Trophoblast cell (in vitro differentiated cells and primary cell): ENCODE measurements at regions not wholly inside any gene's neighbourhood (a gene's known extent, or its start where the extent isn't known, plus 50 kb on each side); places are given as distances from the start of the nearest gene placed in this dataset.

Experiments
- DNase-seq, 2 donors: peaks; one replicate each; pipeline ENCODE4 v3.0.0-alpha.2; 2016
- H2AFZ ChIP-seq: 2 replicates; pipeline ENCODE4 v1.6.1; 2013; ENCODE audit warnings: low read length, moderate library complexity, mild to moderate bottlenecking; ENCODE audit not compliant: insufficient read depth, poor library complexity
- H2AK5ac ChIP-seq: 2 replicates; pipeline ENCODE4 v1.6.1; 2013; ENCODE audit warnings: mild to moderate bottlenecking, low read length
- H2BK120ac ChIP-seq: 2 replicates; pipeline ENCODE4 v1.6.1; 2013; ENCODE audit warnings: low read length, mild to moderate bottlenecking, moderate library complexity; ENCODE audit not compliant: insufficient read depth, poor library complexity
- H2BK12ac ChIP-seq: 2 replicates; pipeline ENCODE4 v1.6.1; 2013; ENCODE audit warnings: mild to moderate bottlenecking, low read length, moderate library complexity
- H2BK5ac ChIP-seq: 2 replicates; pipeline ENCODE4 v1.6.1; 2013; ENCODE audit warnings: low read length, low read depth, moderate library complexity, mild to moderate bottlenecking; ENCODE audit not compliant: poor library complexity
- H3K14ac ChIP-seq: 2 replicates; pipeline ENCODE4 v1.6.1; 2013; ENCODE audit warnings: mild to moderate bottlenecking, low read length
- H3K18ac ChIP-seq: 2 replicates; pipeline ENCODE4 v1.6.1; 2013; ENCODE audit warnings: mild to moderate bottlenecking, low read length
- H3K23ac ChIP-seq: 2 replicates; pipeline ENCODE4 v1.6.1; 2013; ENCODE audit warnings: low read length
- H3K27ac ChIP-seq: 2 replicates; pipeline ENCODE4 v1.5.1; 2013; ENCODE audit warnings: low read depth, mild to moderate bottlenecking, inconsistent platforms, low read length, moderate library complexity
- H3K27me3 ChIP-seq: 2 replicates; pipeline ENCODE4 v1.6.1; 2013; ENCODE audit warnings: inconsistent platforms, mild to moderate bottlenecking, low read length, moderate library complexity; ENCODE audit not compliant: insufficient read depth
- H3K36me3 ChIP-seq, 2 experiments: 1 replicate in 1 of 2; 2 replicates in 1 of 2; pipeline ENCODE4 v1.6.1; 2013; ENCODE audit warnings: low read length in 2 of 2, mild to moderate bottlenecking in 2 of 2, moderate library complexity in 1 of 2; ENCODE audit not compliant: insufficient read depth in 2 of 2, control insufficient read depth in 1 of 2
- H3K4ac ChIP-seq: 2 replicates; pipeline ENCODE4 v1.6.1; 2013; ENCODE audit warnings: low read depth, mild to moderate bottlenecking, low read length, moderate library complexity
- H3K4me1 ChIP-seq, 2 experiments: 1 replicate in 1 of 2; 2 replicates in 1 of 2; pipeline ENCODE4 v1.6.1; 2013; ENCODE audit warnings: low read length in 2 of 2, mild to moderate bottlenecking in 2 of 2, moderate library complexity in 1 of 2; ENCODE audit not compliant: insufficient read depth in 2 of 2, control insufficient read depth in 1 of 2
- H3K4me2 ChIP-seq: 2 replicates; pipeline ENCODE4 v1.6.1; 2013; ENCODE audit warnings: inconsistent platforms, mild to moderate bottlenecking, low read length, moderate library complexity
- H3K4me3 ChIP-seq: 2 replicates; pipeline ENCODE4 v1.5.1; 2013; ENCODE audit warnings: mild to moderate bottlenecking, low read depth, low read length, inconsistent platforms
- H3K79me1 ChIP-seq: one replicate; pipeline ENCODE4 v1.6.1; 2013; ENCODE audit warnings: low read length
- H3K79me2 ChIP-seq: 2 replicates; pipeline ENCODE4 v1.6.1; 2013; ENCODE audit warnings: low read length, mild to moderate bottlenecking; ENCODE audit not compliant: control insufficient read depth, insufficient read depth, poor library complexity
- H3K9ac ChIP-seq: 2 replicates; pipeline ENCODE4 v1.6.1; 2013; ENCODE audit warnings: mild to moderate bottlenecking, low read length
- H3K9me3 ChIP-seq: 2 replicates; pipeline ENCODE4 v1.6.1; 2013; ENCODE audit warnings: low read depth, mild to moderate bottlenecking, control low read depth, inconsistent platforms, low read length; ENCODE audit not compliant: insufficient read depth
- H4K12ac ChIP-seq: 2 replicates; pipeline ENCODE4 v1.6.1; 2013; ENCODE audit warnings: low read depth, mild to moderate bottlenecking, low read length, moderate library complexity
- H4K8ac ChIP-seq: 2 replicates; pipeline ENCODE4 v1.6.1; 2013; ENCODE audit warnings: low read depth, mild to moderate bottlenecking, low read length, moderate library complexity
- H4K91ac ChIP-seq: one replicate; pipeline ENCODE4 v1.6.1; 2013; ENCODE audit warnings: low read depth, mild to moderate bottlenecking, low read length, moderate library complexity
- WGBS: extraction: QIAGEN DNeasy Blood & Tissue Kit; methylation state at CpG from one replicate; pipeline ENCODE4 v1.1.7; 2013; ENCODE audit warnings: missing lambda C conversion rate; ENCODE audit not compliant: insufficient read length, insufficient coverage; ENCODE audit errors: extremely low coverage; 5-methylcytosine and 5-hydroxymethylcytosine counted together

DNA sequence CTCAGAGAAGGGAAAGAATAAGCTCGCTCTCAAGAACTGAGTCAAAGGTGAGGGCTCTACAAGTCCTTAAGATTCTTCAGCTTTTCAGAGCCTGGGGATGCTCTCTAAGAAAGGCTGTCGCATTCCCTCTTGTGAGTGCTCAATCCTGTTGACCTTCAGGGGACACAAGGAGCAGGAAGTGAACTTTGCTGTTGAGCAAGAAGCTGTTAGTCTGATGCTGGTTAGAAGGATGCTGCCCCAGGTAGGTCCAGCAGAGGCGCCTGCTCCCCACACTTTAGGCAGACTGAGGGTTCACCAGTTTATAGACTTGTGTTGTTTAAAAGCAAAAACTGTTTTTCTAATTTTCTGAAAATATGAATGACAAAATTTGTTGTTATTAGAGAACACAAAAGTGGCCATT is 125.4 kb upstream of the SPOCK3 start:
- Histone ChIP-seq H2BK12ac (no peak overlapping the region), H4K91ac (no peak overlapping the region)

DNA sequence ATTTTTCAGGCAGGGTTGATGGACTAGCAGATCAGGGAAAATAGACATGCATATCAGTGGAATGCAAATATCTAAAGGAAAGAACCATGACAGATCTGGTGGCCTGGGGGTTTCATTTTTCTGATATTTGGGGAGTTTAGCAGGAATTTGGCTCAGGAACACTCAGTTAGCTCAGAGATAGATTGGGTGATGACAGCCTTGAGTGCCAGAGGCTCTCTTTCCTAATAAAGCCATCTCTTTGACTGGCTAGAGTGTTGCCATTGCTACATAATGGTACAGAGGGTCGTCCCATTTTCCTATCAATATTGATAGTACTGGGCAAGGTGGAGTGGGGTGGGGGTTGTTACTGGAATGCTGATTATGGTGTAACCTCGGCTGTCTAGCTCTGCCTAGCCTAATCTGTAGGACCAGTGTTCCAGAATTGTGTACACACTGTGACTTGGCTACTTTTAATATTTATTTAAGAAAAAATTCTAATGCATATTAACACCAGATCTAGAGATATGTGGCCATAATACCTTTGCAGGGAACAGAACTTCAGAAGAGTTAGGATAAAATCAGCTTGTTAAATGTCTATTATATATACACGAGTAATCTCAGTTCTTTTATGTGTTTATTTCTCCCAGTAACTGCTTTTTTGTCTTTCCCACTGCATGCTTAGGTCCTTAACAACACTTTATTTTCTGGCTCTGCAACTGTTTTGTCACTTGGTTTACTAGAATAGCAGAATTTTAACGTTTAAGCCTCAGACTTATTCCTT is 145.0 kb upstream of the SPOCK3 start:
- WGBS = no CpG with 5 or more reads among the region's 4 CpGs
- no peak overlapping the region for H2BK120ac ChIP-seq

More for the DNA sequence above, 125.4 kb upstream of the SPOCK3 start:
- Histone ChIP-seq H3K9me3 (no peaks in the 10 kb centered on the region), H4K12ac (no peak overlapping the region), H3K23ac (no peak overlapping the region), H3K4me3 (no peak overlapping the region), H3K4me2 (no peak overlapping the region), H3K4me1 (no peaks in the 10 kb centered on the region), H3K14ac (no peak overlapping the region), H3K18ac (no peak overlapping the region), H3K27me3 (no peaks in the 10 kb centered on the region), H2AK5ac (no peak overlapping the region), H3K36me3 (no peaks in the 10 kb centered on the region), H4K8ac (no peak overlapping the region), H3K27ac (no peak overlapping the region), H3K79me2 (no peaks in the 10 kb centered on the region), H2BK120ac (no peak overlapping the region), H3K79me1 (no peaks in the 10 kb centered on the region), H3K9ac (no peak overlapping the region), H2BK5ac (no peak overlapping the region), H2AFZ (no peak overlapping the region), H3K4ac (no peak overlapping the region)
- no CpG with 5 or more reads among the region's 3 CpGs for WGBS
- DNase-seq = no peak

DNA sequence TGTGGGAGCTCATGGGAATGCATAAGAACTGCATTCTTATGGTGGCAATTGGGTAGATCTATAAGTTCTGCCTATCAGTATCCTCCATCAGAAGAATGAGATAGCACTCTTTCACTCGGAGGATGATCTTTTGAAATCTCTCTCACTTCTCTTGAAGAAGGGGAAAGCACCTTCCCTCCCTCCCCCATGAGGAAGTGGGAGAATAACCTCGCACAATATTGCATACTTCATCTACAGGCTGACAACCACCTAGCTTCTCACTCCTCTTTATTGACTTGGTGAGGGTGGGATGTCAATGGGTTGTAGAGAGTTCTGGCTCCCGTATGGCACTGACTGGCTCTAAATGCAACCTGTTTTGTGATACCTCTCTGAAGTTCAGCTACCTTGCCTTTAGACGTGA is 146.7 kb upstream of the SPOCK3 start:
- Histone ChIP-seq H3K4ac (no peak overlapping the region), H3K27ac (no peak overlapping the region), H2AK5ac (no peak overlapping the region), H3K4me1 (no peaks in the 10 kb centered on the region), H3K79me2 (no peaks in the 10 kb centered on the region), H3K9me3 (no peaks in the 10 kb centered on the region), H3K4me3 (no peak overlapping the region), H4K91ac (no peak overlapping the region), H2BK120ac (no peak overlapping the region), H3K18ac (no peak overlapping the region), H3K23ac (no peak overlapping the region), H2AFZ (no peak overlapping the region), H3K79me1 (no peaks in the 10 kb centered on the region), H4K8ac (no peak overlapping the region), H2BK12ac (no peak overlapping the region), H3K14ac (no peak overlapping the region), H3K27me3 (no peaks in the 10 kb centered on the region), H3K9ac (no peak overlapping the region), H2BK5ac (no peak overlapping the region), H3K4me2 (no peak overlapping the region), H4K12ac (no peak overlapping the region), H3K36me3 (no peaks in the 10 kb centered on the region)
- DNase-seq = no peak
- no CpG with 5 or more reads among the region's 4 CpGs for WGBS

More for the DNA sequence above, 145.0 kb upstream of the SPOCK3 start:
- H3K79me1 ChIP-seq = no peaks in the 10 kb centered on the region
- no peak overlapping the region for H3K4me3 ChIP-seq
- H2AK5ac ChIP-seq = no peak overlapping the region
- no peak for DNase-seq
- H3K4me1 ChIP-seq = no peaks in the 10 kb centered on the region
- no peak overlapping the region for H2BK12ac ChIP-seq
- H3K9ac ChIP-seq = no peak overlapping the region
- H3K4ac ChIP-seq = no peak overlapping the region
- no peak overlapping the region for H3K18ac ChIP-seq
- H3K4me2 ChIP-seq = no peak overlapping the region
- H3K9me3 ChIP-seq = no peaks in the 10 kb centered on the region
- H2BK5ac ChIP-seq = no peak overlapping the region
- H3K27me3 ChIP-seq = no peaks in the 10 kb centered on the region
- H3K36me3 ChIP-seq = no peaks in the 10 kb centered on the region
- no peak overlapping the region for H4K12ac ChIP-seq
- H4K8ac ChIP-seq = no peak overlapping the region
- H3K23ac ChIP-seq = no peak overlapping the region
- H3K27ac ChIP-seq = no peak overlapping the region
- no peaks in the 10 kb centered on the region for H3K79me2 ChIP-seq
- H2AFZ ChIP-seq = no peak overlapping the region
- no peak overlapping the region for H4K91ac ChIP-seq
- H3K14ac ChIP-seq = no peak overlapping the region

DNA sequence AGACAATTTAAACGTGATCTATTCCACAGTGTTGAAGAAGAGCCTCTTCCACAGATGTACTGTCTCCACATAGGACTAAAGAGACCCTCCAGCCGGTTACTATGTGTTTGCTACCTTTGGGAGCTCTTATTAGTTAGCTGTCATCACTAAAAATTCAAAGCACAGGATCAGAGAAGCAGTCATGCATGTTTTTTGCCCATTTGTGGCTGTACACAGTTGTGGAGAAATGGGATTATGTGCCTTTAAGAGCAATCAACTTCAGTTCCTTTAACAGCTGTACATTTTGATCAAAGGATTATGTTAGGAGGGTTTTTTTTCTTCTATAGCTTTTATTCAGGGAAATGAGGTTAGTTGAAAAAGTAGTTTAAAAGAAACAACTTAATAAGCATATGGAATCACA is 149.0 kb upstream of the SPOCK3 start:
- H3K18ac ChIP-seq = no peak overlapping the region
- no peak overlapping the region for H3K4ac ChIP-seq
- no CpG with 5 or more reads among the region's 2 CpGs for WGBS

More for the DNA sequence above, 149.0 kb upstream of the SPOCK3 start:
- Histone ChIP-seq H3K14ac (no peak overlapping the region), H3K23ac (no peak overlapping the region), H3K79me1 (no peaks in the 10 kb centered on the region), H2BK5ac (no peak overlapping the region), H4K91ac (no peak overlapping the region), H3K9me3 (no peaks in the 10 kb centered on the region), H2BK120ac (no peak overlapping the region), H3K4me3 (no peak overlapping the region), H3K79me2 (no peaks in the 10 kb centered on the region), H2BK12ac (no peak overlapping the region), H3K4me2 (no peak overlapping the region), H2AFZ (no peak overlapping the region), H3K36me3 (no peaks in the 10 kb centered on the region), H3K9ac (no peak overlapping the region), H3K27ac (no peak overlapping the region), H3K4me1 (no peaks in the 10 kb centered on the region), H4K12ac (no peak overlapping the region), H3K27me3 (no peaks in the 10 kb centered on the region), H4K8ac (no peak overlapping the region), H2AK5ac (no peak overlapping the region)
- DNase-seq = no peak
